HG03280 (cell line): ENCODE measurements at regions not wholly inside any gene's neighbourhood (a gene's known extent, or its start where the extent isn't known, plus 50 kb on each side); places are given as distances from the start of the nearest gene placed in this dataset.
"Not testable (repeated sequence)": the region's sequence is repeated elsewhere in the genome, so short reads cannot be mapped to it uniquely, and the experiment has no call there.

Experiments used
- ATAC-seq: cut with Tn5 transposase; IDR thresholded peaks from one replicate; pipeline ENCODE4 v1.9.1; 2021; ENCODE audit warnings: mild to moderate bottlenecking, moderate library complexity; ENCODE audit not compliant: unreplicated experiment

- no peak for ATAC-seq
These were observed 814.9 kb upstream of the NRXN1 start for GRCh38 chr2:51846796-51847195.

GRCh38 chr2:51846018-51846417, 814.1 kb upstream of the NRXN1 start:
- ATAC-seq, result no peak

- no peak for ATAC-seq
These were observed 812.7 kb upstream of the NRXN1 start for GRCh38 chr2:51844596-51844995.

- no peak for ATAC-seq
These were observed 797.5 kb upstream of the NRXN1 start for GRCh38 chr2:51829477-51829876.

GRCh38 chr2:51825823-51826222, 793.9 kb upstream of the NRXN1 start:
- ATAC-seq, result no peak

- no peak for ATAC-seq
These were observed 781.3 kb upstream of the NRXN1 start for GRCh38 chr2:51813247-51813646.

GRCh38 chr2:51812138-51812866, 780.4 kb upstream of the NRXN1 start:
- ATAC-seq, result no peak

GRCh38 chr2:51810197-51810596, 778.3 kb upstream of the NRXN1 start:
- ATAC-seq, result no peak

- ATAC-seq, result no peak
These were observed 775.3 kb upstream of the NRXN1 start for GRCh38 chr2:51807229-51807628.

- no peak for ATAC-seq
These were observed 763.4 kb upstream of the NRXN1 start for GRCh38 chr2:51795248-51795888.

GRCh38 chr2:51791496-51791895, 759.6 kb upstream of the NRXN1 start:
- ATAC-seq, result no peak

GRCh38 chr2:51790854-51791253, 758.9 kb upstream of the NRXN1 start:
- ATAC-seq, result no peak

- no peak for ATAC-seq
These were observed 758.0 kb upstream of the NRXN1 start for GRCh38 chr2:51789918-51790317.

- no peak for ATAC-seq
These were observed 751.2 kb upstream of the NRXN1 start for GRCh38 chr2:51782921-51783765.

- ATAC-seq, result no peak
These were observed 749.8 kb upstream of the NRXN1 start for GRCh38 chr2:51781691-51782090.

- no peak for ATAC-seq
These were observed 748.4 kb upstream of the NRXN1 start for GRCh38 chr2:51780353-51780752.

GRCh38 chr2:51779723-51780122, 747.8 kb upstream of the NRXN1 start:
- ATAC-seq, result not testable (repeated sequence)

- no peak for ATAC-seq
These were observed 746.9 kb upstream of the NRXN1 start for GRCh38 chr2:51778806-51779205.

GRCh38 chr2:51774606-51775005, 742.7 kb upstream of the NRXN1 start:
- not testable (repeated sequence) for ATAC-seq

GRCh38 chr2:51760441-51760840, 728.5 kb upstream of the NRXN1 start:
- ATAC-seq, result no peak

- ATAC-seq, result no peak
These were observed 726.1 kb upstream of the NRXN1 start for GRCh38 chr2:51758081-51758480.

- no peak for ATAC-seq
These were observed 702.2 kb upstream of the NRXN1 start for GRCh38 chr2:51734115-51734514.
